HG02623 (cell line): ENCODE measurements at regions not wholly inside any gene's neighbourhood (a gene's known extent, or its start where the extent isn't known, plus 50 kb on each side); places are given as distances from the start of the nearest gene placed in this dataset.
"Not testable (repeated sequence)": the region's sequence is repeated elsewhere in the genome, so short reads cannot be mapped to it uniquely, and the experiment has no call there.

Source experiments
- ATAC-seq: cut with Tn5 transposase; IDR thresholded peaks from one replicate; pipeline ENCODE4 v1.9.1; 2021; ENCODE audit warnings: moderate library complexity; ENCODE audit not compliant: unreplicated experiment

DNA sequence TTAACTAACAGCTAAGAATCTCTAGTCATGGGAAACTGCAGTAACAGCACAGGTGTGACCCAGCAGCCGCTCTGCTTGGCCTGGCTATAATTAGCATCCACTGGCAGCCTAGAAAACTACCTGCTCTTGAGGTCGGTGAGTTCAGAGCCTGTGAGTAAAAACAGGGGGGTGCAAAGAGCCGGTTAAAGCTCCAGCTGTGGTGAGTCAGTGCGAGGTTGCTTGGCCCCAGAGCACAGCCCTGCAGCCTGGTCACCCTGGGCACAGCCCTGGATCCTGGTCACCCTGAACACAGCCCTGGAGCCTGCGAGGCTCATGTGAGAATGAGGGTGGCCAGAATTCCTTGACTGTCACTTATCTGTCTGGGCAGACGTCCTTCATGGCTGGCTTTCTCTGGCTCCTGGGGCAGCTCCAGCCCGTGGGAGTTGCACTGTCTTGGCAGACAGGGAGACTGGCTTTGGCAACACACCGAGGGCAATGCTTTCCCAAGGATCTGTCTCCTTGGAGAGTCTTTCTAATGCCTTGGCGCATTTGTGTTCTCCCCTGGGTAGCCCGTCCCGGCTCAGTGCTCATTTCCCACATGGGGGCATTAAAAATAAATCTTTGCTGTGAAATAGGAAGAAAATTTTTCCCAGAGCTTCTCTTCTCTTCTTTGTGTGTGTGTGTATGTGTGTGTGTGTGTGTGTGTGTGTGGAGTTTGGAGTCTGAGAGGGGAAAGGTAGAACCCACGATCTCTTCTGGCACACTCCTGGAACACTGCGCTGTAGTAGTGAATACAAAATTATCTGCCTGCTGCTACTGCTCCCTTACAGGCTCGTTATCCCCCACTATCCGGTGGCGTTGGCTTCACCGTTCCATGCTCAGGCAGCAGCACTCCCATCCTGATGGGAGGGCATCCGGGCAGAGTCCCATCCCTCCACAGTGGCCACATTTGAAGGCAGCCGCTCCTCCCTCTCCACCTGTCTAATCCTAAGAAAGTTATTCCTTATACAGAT, 250.2 kb upstream of the MEX3C start:
- no peak for ATAC-seq

DNA sequence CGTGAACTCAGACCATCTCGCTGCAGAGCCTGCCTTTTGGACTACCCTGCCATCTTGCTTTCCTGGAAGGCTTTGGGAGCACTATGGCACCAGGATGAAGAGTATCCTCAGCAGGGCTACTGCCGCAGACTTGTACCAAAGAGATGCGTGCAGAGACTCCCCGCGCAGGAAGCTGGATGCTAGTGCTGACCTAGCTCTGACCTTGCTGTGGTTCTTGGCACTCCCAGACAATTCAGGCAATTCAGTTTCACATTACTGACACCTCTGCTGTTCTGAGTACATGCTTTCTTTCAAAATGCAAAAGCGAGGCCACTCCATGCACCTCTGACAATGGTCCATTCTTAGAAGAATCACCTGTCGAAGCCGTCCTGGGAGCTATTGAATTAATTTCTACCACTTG, 251.5 kb upstream of the MEX3C start:
- no peak for ATAC-seq

DNA sequence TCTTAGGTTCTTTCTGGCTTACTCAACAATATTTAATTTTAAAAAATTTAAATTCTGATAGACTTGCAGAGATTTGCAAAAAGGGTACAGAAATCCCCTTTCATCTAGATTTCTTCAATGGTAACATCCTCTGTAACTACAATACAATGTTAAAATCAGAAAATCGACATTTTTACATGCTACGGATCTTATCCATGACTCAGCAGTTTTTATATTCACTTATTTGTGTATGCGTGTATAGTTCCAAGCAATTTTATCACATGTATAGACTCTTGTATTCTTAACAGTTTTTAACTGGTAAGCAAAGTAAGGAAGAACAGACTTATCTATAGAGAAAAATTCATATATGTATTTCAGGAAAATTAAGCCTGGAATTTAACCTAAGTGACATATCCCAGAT, 256.1 kb upstream of the MEX3C start:
- no peak for ATAC-seq

DNA sequence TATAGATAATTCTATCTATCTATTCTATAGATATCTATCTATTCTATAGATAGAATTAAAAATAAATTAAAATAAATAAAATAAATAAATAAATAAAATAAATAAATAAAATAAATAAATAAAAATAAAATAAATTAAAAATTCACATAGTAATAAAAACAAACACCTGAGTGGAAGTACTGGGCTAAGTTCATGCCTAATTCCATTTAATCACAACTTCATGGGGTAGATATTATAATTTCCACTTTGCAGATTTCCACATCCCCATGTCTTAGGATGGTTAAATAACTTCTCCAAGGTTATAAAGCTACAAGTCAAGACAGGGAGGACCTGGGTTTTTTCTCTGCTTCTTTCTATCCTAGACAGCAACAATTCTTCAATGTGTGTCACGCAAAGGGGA, 261.4 kb upstream of the MEX3C start:
- no peak for ATAC-seq

DNA sequence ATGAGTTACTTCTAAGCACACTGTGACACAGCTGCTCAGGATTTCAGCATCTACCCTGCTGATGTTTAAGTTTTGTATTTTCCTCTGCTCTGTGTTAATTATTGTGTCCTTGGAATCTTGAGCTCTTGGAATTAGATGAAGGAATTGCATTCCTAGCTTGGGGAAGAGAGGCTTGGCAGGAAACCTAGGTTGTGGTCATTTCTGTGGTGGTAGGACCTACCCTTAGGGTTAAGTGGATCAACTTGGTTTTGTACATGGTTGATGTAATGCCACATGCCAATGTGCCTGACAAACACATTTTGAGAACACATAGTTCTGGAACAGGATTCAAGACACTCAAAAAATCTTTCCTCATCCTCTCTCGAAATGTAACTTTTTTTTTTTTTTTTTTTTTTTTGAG, 264.5 kb upstream of the MEX3C start:
- no peak for ATAC-seq

DNA sequence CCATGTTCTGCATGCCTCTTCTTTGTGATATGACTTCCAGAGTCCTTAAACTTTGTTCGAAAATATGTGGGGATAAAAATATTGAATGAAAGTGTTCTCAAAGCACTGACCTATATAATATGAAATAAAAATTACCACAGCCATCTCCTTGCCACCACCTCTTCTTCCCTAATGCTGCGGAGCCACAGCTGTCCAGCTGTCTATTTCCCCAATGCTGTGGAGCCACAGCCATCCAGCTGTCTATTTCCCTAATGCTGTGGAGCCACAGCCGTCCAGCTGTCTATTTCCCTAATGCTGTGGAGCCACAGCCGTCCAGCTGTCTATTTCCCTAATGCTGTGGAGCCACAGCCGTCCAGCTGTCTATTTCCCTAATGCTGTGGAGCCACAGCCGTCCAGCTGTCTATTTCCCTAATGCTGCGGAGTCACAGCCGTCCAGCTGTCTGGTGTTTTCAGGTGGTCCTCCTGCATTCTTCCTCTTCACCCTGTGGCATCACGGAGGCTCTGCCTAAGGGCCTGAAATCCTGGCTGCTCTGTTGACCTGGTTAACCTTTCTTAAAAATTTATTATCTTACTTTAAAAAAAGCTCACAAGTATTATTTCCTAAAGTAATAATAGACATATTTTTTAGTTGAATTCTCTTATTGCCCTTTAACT, 266.1 kb upstream of the MEX3C start:
- no peak for ATAC-seq

DNA sequence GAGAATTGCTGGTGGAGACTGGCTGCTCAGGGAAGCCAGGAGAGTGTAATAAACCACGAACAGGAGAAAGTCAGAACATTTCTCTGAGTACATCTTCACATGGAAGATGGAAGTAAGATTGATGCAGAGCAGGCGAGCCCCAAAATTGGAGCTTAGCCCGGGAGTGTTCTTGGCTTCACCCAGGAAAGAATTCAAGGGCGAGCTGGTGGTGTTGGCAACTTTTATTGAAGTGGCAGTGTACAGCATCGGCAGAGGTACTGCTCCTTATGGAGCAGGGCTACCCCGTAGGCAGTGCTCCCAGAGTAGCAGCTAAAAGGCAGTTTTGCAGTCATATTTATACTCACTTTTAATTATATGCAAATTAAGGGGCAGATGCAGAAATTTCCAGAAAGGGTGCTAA, 281.4 kb upstream of the MEX3C start:
- ATAC-seq, result no peak

DNA sequence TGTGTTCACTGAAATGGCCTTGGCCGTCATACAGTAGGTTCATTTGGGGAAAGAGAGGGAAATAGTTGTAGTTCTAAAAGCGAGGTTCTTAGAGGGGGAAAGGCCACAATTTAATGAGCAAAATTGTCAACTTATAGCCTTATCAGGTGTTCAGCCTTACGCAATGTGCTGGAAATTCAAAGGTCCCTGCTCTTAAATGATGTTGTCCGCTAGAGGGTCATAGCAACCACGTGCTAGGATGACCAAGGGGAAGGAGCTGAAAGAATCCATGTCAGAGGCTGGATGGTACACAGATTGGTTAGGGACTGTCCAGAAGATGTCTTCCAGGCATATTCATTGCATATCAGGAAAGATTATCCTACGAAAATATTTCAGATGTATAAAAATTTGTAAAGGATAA, 282.3 kb upstream of the MEX3C start:
- no peak for ATAC-seq

DNA sequence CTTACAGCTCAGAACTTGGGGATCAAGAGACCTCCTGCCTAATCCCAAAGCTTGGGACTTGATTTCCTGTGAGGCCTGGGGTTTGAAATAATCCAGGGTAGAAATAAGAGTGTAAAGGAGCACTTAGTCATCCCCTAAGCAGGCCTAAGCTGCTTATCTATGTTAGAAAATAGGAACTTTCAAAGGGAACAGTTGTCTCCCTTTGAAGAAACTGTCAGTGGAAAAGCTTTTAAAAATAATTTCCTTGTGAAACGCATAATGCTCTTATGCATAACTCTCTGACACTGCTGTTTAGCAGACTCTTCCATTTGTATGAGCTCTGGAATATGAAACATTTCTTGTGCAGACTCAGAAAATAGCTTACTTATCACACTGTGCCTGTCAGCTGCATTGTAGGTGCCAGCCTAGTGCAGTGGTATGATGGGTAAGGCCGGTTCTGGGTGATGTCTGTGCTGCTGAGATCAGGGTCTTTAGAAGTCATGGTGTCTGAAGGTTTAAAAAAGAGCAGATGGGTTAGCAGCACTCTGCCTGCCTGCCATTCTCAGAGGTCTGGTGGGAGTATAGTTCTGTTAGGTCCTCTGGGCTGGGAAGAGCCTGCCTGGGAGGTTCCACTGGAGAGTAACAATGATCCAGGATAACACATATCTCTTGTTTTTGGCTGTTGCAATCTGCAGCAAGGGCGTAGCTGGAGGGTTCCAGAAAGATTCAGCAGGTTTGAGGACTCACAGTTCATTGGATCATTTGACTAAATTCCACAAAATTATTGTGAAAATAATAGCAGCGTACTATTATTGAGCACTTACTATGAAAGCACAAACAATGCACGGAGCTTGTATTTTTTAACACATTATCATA, 283.2 kb upstream of the MEX3C start:
- ATAC-seq, result no peak

DNA sequence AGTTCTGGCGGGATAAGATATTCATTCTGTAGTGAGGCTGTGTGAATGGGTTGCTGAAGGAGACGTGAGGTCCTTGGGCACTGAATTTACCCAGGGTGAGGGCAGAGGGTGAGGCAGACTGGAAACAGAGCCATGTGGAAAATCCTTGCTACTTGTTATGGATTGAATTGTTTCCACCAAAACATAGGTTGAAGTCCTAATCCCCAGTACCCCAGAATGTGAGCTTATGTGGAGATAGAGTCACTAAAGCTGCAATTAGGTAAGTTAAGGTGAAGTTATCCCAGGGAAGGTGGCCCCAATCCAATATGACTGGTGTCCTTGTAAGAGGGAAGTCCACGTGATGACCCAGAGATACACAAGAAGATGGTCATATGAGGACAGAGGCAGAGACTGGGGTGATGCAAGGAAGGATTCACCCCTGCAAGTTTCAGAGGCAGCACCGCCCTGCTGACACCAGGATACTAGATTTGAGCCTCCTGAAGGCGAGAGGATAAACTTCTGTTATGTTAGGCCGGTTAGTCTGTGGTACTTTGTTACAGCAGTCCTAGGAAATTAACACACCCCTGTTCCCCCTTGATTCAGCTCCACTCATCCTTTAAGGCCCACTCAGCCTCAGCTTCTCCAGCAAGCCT, 289.4 kb upstream of the MEX3C start:
- ATAC-seq, result no peak

DNA sequence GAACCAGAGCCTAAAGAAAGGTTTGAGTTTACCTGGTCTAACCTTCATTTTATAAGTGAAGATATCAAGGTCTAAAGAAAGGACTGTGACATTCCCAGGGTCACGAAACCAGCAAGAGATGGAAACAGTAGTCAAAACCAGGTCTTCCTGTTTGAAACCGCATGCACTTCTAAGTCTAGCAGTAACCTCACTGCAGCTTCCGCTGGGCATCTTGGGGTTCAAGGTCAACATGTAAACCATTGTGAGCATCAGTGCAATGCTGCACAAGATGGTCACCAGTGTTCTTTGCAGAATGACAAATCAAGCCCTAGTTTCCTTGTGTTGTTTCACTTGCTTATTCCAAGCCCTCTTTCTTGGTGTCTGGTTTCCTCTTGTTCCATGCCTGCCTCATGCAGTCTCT, 292.9 kb upstream of the MEX3C start:
- ATAC-seq, result no peak

DNA sequence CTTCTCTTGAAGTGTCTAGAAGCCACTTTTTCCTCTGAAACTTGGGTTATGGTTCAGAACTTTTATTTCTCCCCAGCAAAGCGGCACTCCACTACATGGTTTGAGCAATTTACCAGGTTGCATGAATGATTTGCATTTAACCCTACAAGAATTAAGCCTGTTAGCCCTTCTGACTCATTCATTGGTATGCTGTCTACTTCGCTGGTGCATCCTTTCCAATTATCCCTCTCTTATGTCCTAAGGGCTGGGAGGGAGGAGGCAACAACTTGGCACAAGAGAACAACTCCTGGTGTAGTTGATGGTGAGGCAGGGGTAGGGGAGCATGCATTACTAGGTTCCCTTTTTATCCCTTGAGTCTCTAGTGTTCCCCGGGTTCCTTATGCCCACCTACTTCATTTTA, 293.4 kb upstream of the MEX3C start:
- ATAC-seq, result no peak

DNA sequence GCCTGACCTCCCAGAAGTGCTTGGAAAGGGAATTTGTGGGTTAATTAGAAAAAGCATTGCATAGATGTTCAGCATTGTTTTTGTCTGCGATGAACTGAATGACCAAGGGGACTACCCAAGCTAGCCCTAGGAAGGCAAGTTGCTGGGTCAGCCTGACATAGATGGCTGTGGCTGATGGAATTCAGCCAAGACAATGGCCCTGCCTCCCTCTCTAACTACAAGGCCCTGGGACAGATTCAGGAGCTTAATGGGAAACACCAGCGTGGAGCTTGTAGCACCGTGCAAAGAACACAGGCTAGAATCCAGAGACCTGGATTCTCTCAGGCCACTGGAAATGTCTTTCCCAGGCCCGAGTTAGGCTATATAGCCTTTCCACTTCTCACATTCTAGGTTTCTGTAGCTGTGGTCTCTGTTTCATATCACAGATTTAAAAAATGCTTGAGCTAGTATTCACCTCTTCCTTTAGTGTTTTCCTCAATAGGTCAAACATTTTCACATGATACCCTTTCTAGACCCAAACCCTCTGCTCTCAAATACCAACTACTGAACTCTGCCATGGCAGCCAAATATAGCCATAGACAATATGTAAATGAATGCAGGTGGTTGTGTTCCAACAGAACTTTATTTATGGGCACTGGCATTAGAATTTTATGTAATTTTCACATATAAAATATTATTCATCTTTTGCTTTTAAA, 294.3 kb upstream of the MEX3C start:
- ATAC-seq, result no peak

DNA sequence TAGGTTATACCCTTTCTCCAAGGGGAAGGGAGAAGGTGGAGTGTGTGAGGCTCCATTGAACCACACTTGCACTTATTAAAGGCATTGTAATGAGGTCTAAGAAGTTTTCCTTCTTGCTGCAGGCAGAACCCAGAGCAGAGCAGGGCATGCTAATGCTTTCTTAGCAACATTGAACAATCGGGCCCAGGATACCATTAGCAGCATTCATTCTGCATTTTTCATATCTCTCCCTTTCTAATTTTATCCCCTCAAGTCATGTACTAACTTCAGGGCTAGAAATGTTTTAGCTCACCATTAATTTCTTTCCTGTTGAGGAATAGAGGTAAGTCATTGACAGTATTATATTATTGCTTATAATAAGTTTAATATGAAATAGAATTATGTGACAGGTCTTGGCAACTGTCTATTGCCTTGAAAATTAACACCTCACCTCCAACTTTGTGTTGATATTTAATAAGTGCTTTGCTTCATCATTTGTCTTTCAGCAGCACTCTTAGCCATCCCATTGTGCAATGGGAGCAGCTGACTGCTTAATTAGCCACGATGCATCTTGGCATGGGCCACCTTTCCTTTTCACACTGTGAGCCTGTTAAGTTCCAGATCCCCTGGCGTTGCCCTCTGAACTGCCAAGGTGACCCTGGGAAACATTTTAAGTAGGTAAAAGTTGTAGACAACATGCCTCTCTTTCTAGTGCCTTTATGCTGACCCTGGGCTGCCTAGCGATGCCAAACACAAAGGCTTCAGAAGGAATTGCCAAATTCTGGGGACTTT, 300.8 kb upstream of the MEX3C start:
- no peak for ATAC-seq

DNA sequence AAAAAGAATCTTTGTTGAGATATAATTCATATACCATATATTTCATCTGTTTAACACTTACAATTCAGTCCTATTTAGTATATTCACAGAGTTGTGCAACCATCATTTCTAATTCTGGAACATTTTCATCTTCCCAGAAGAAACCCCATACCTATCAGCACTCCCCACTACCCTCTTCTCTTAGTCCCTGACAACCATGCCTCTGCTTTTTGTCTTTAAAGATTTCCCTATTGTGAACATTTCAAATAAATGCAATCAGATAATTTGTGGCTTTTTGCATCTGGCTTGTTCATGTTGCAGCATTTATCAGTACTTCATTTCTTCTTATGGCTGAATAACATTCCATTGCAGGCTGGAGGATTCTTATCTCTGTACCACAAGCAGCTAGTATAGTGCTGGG, 305.9 kb upstream of the MEX3C start:
- ATAC-seq, result no peak

DNA sequence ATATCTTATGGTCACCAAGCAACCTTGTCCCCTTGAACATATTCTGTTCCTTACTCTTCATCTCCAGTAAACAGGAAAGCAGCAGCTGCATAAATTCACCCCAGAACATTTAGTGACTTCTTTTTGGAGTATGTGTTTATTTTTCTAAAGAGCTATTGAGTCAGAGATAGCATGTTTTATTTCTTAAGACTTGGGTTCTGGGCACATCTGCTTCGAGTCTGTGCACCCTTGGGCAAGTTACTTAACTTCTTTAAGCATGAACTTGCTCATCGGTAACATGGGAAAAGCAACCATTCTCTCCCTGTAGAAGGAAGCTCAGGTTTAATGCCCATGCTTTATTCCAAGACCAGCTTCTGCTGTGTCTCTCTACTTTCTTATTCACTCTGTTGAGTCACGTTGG, 309.3 kb upstream of the MEX3C start:
- ATAC-seq, result no peak

DNA sequence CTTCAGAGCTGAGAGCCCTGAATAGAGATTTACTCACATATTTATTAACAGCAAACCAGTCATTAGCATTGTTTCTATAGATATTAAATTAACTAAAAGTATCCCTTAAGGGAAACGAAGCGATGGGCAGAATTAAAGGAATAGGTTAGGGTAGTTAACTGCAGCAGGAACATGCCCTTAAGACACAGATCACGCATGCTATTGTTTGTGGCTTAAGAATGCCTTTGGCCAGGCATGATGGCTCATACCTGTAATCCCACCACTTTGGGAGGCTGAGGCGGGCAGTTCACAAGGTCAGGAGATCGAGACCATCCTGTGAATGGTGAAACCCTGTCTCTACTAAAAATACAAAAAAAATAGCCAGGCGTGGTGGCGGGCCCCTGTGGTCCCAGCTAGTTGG, 310.9 kb upstream of the MEX3C start:
- not testable (repeated sequence) for ATAC-seq

DNA sequence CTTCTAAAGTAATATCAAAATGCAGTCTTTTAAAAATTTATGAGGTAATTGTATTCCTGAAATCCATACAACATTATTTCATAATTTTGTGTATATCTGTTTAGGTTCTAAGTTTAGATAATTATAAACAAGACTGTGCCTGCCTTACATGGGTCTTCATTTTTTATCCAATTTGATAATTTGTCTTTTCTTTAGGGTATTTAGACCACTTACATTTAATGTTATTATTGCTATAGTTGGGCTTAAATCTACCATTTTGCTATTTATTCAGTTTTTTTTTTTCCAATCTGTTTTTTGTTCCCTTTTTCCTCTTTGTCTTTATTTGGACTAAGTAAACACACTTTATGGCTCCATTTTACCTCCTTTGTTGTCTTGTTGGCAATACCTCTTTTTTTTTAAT, 312.5 kb upstream of the MEX3C start:
- no peak for ATAC-seq

DNA sequence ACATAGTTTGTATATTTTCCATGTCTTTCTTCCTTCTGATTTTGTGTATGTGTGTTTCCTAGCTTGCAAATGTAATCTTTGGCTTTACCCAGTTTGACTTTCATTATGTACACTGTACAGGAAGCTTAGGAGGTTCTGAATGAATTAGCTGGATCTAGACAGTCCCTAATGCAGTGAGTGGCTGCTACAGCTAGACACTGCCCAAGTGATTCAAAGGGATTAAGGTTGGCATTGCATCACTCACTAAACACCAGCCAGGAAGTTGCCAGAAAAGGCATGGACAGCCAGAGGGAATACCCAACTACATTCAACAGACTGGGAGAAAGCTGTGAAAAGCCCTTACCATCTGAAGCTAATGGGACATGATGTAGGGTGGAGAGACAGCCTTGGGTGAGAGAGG, 316.0 kb upstream of the MEX3C start:
- ATAC-seq, result no peak

DNA sequence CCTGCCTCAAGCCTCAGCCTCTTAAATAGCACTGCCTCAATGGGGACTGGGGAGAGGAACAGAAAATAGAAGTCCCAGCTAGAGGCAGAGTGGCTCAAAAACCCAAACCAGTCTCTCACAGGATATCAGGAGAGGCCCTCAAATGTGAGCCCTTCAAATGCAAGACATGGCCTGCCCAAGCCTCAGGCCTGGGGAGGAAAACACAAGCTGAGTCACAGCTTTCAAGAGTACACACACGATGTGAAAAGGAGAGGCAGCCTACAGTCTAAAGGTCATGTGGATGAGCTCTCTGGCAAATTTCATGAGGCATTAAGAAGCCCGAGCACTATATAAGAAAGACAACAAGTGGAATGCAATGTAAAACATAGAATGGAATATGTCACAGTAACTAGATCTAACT, 316.6 kb upstream of the MEX3C start:
- ATAC-seq, result no peak
